ENCODE measurements at regions not wholly inside any gene's neighbourhood (a gene's known extent, or its start where the extent isn't known, plus 50 kb on each side); places are given as distances from the start of the nearest gene placed in this dataset.
"Not testable (repeated sequence)": the region's sequence is repeated elsewhere in the genome, so short reads cannot be mapped to it uniquely, and the experiment has no call there.

GRCh38 chr10:81576336-81576735 lies 298.7 kb upstream of the NRG3 start:
- no peak for DNase-seq (ENCODE audit: low read depth)

GRCh38 chr10:81594991-81595390 lies 280.0 kb upstream of the NRG3 start:
- DNase-seq (ENCODE audit: low read depth) = no peak

GRCh38 chr10:81600185-81600584 lies 274.8 kb upstream of the NRG3 start:
- DNase-seq (ENCODE audit: low read depth) = peak; percentile 44

- no peak for DNase-seq (ENCODE audit: low read depth)
These were observed 271.8 kb upstream of the NRG3 start for GRCh38 chr10:81603106-81603620.

GRCh38 chr10:81644485-81644884 lies 230.5 kb upstream of the NRG3 start:
- not testable (repeated sequence) for DNase-seq (ENCODE audit: low read depth)

GRCh38 chr10:81655986-81656385 lies 219.0 kb upstream of the NRG3 start:
- no peak for DNase-seq (ENCODE audit: low read depth)

- no peak for DNase-seq (ENCODE audit: low read depth)
These were observed 212.2 kb upstream of the NRG3 start for GRCh38 chr10:81662837-81663236.

GRCh38 chr10:81664800-81665199 lies 210.2 kb upstream of the NRG3 start:
- DNase-seq (ENCODE audit: low read depth) = not testable (repeated sequence)

- no peak for DNase-seq (ENCODE audit: low read depth)
These were observed 200.1 kb upstream of the NRG3 start for GRCh38 chr10:81674941-81675340.

GRCh38 chr10:81679291-81679690 lies 195.7 kb upstream of the NRG3 start:
- DNase-seq (ENCODE audit: low read depth) = no peak

- no peak for DNase-seq (ENCODE audit: low read depth)
These were observed 194.6 kb upstream of the NRG3 start for GRCh38 chr10:81680359-81680758.

GRCh38 chr10:81688459-81688858 lies 186.5 kb upstream of the NRG3 start:
- DNase-seq (ENCODE audit: low read depth) = no peak

GRCh38 chr10:81696609-81697388 lies 178.2 kb upstream of the NRG3 start:
- DNase-seq (ENCODE audit: low read depth) = no peak

GRCh38 chr10:81704596-81704995 lies 170.4 kb upstream of the NRG3 start:
- no peak for DNase-seq (ENCODE audit: low read depth)

GRCh38 chr10:81708416-81708815 lies 166.6 kb upstream of the NRG3 start:
- no peak for DNase-seq (ENCODE audit: low read depth)

- no peak for DNase-seq (ENCODE audit: low read depth)
These were observed 166.1 kb upstream of the NRG3 start for GRCh38 chr10:81708929-81709328.

GRCh38 chr10:81722399-81722798 lies 152.6 kb upstream of the NRG3 start:
- DNase-seq (ENCODE audit: low read depth) = no peak

GRCh38 chr10:81724431-81724830 lies 150.6 kb upstream of the NRG3 start:
- no peak for DNase-seq (ENCODE audit: low read depth)

- no peak for DNase-seq (ENCODE audit: low read depth)
These were observed 149.1 kb upstream of the NRG3 start for GRCh38 chr10:81725851-81726250.

GRCh38 chr10:81728692-81729091 lies 146.3 kb upstream of the NRG3 start:
- DNase-seq (ENCODE audit: low read depth) = no peak

GRCh38 chr10:81730891-81731290 lies 144.1 kb upstream of the NRG3 start:
- DNase-seq (ENCODE audit: low read depth) = no peak

GRCh38 chr10:81733542-81733941 lies 141.5 kb upstream of the NRG3 start:
- DNase-seq (ENCODE audit: low read depth) = no peak

- DNase-seq (ENCODE audit: low read depth) = not testable (repeated sequence)
These were observed 139.8 kb upstream of the NRG3 start for GRCh38 chr10:81735167-81735566.

- no peak for DNase-seq (ENCODE audit: low read depth)
These were observed 115.9 kb upstream of the NRG3 start for GRCh38 chr10:81759111-81759510.

Measured in stromal cell of bone marrow (primary cell).